Suppressor macrophage (primary cell): ENCODE measurements at regions not wholly inside any gene's neighbourhood (a gene's known extent, or its start where the extent isn't known, plus 50 kb on each side); places are given as distances from the start of the nearest gene placed in this dataset.

Experiments
- DNase-seq, 4 experiments: peaks; one replicate each; pipeline ENCODE4 v3.0.0-alpha.2; 2020 to 2022

GRCh38 chrX:143171703-143172102 is 146.0 kb downstream of the SPANXN4 start:
- no peak for DNase-seq

- DNase-seq = no peak
Measured at GRCh38 chrX:143165778-143166177, 140.1 kb downstream of the SPANXN4 start.

- DNase-seq = no peak
Measured at GRCh38 chrX:143139681-143140080, 114.0 kb downstream of the SPANXN4 start.

GRCh38 chrX:143121477-143121876 is 95.7 kb downstream of the SPANXN4 start:
- DNase-seq = no peak

- DNase-seq = no peak
Measured at GRCh38 chrX:143115466-143115865, 89.7 kb downstream of the SPANXN4 start.

- no peak for DNase-seq
Measured at GRCh38 chrX:143095816-143096215, 70.1 kb downstream of the SPANXN4 start.

- no peak for DNase-seq
Measured at GRCh38 chrX:143095321-143095720, 69.6 kb downstream of the SPANXN4 start.

GRCh38 chrX:143094417-143095023 is 68.8 kb downstream of the SPANXN4 start:
- no peak for DNase-seq
